ENCODE measurements at regions not wholly inside any gene's neighbourhood (a gene's known extent, or its start where the extent isn't known, plus 50 kb on each side); places are given as distances from the start of the nearest gene placed in this dataset.

GRCh38 chr7:17590221-17590620, 291.8 kb downstream of the AHR start:
- TF ChIP-seq CTCF (IDR thresholded peaks at IDR 0.05; ENCODE audit: poor library complexity) (no peak), EZH2 (IDR thresholded peaks at IDR 0.05; ENCODE audit: borderline replicate concordance) (no peak), EZH2phosphoT487 (IDR thresholded peaks at IDR 0.05; ENCODE audit: low read depth, severe bottlenecking, unreplicated experiment) (no peak)
